ENCODE measurements at regions not wholly inside any gene's neighbourhood (a gene's known extent, or its start where the extent isn't known, plus 50 kb on each side); places are given as distances from the start of the nearest gene placed in this dataset.

DNA sequence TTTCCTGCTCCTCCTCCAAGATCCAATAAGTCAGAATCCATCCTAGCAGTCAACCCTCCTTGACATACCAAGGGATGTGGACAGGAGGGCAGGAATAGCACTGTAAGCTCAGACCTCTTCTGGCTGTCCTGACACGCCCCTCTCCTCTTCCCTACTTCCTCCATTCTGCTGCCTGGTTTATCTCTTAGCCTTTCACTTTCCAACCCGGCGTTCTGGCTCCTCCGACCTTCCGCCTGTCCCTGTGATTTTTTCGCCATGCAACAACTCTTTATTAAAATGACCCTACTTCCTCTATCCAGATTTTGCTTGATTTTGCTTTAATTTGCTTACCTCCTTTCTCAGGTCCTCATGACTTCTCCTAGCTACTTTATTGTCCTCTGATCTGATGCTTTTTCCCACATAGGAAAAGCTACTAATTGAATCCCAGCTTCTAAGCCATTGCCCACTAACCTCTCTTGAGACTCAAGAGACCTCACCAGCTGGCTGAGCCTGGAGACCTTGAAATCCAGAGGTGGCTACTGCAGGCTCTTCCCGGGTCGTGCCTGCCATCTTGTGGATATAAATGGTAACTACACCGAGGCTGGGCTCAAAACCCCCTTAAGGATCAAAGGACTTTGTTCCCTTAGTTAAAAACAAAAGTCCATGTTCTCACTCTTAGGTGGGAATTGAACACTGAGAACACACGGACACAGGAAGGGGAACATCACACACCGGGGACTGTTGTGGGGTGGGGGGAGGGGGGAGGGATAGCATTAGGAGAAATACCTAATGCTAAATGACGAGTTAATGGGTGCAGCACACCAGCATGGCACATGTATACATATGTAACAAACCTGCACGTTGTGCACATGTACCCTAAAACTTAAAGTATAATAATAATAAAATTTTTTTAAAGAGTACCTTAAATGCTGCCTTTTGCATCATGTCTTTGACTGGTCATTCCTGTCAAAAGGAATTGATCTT, 139.4 kb downstream of the AKAIN1 start:
- Histone ChIP-seq H3K36me3 (ENCODE audit: control insufficient read depth, insufficient read depth, low read length) (no peaks in the 10 kb centered on the region), H3K9ac (ENCODE audit: low read depth, low read length) (no peak overlapping the region)

DNA sequence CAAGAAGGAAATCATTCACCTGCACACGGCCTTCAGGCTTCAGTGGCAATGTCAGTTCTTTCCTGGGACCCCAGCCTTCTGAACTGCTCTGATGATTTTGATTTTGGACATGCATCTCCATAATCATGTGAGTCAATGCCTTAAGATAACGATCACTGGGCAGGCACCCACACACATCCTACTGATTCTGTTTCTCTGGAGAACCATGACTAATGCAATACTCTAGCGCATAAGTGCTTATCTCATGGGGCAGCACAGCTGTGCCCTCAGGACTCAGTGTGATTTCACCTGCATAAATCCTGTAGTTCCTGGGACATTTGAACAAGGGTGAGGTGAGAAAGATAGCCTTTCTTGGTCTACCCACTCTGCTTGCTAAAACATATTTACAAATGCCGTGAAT, 144.6 kb downstream of the AKAIN1 start:
- H3K9me3 ChIP-seq (ENCODE audit: control insufficient read depth, insufficient read depth, low read length) = no peaks in the 10 kb centered on the region
- H3K9ac ChIP-seq (ENCODE audit: low read depth, low read length) = no peak overlapping the region
- H3K27me3 ChIP-seq (ENCODE audit: control insufficient read depth, insufficient read depth, low read length) = no peaks in the 10 kb centered on the region
- no peaks in the 10 kb centered on the region for H3K36me3 ChIP-seq (ENCODE audit: control insufficient read depth, insufficient read depth, low read length)
- H3K4me3 ChIP-seq (ENCODE audit: low read depth, low read length) = no peak overlapping the region
- H3K4me1 ChIP-seq (ENCODE audit: control insufficient read depth, insufficient read depth, low read length) = no peaks in the 10 kb centered on the region

More for the DNA sequence above, 139.4 kb downstream of the AKAIN1 start:
- no peak overlapping the region for H3K4me3 ChIP-seq (ENCODE audit: low read depth, low read length)
- H3K9me3 ChIP-seq (ENCODE audit: control insufficient read depth, insufficient read depth, low read length) = no peaks in the 10 kb centered on the region
- no peaks in the 10 kb centered on the region for H3K27me3 ChIP-seq (ENCODE audit: control insufficient read depth, insufficient read depth, low read length)
- no peaks in the 10 kb centered on the region for H3K4me1 ChIP-seq (ENCODE audit: control insufficient read depth, insufficient read depth, low read length)

GRCh38 chr18:5051207-5051606, 145.8 kb downstream of the AKAIN1 start:
- no peak overlapping the region for H3K9ac ChIP-seq (ENCODE audit: low read depth, low read length)
- H3K27me3 ChIP-seq (ENCODE audit: control insufficient read depth, insufficient read depth, low read length) = no peaks in the 10 kb centered on the region
- no peaks in the 10 kb centered on the region for H3K4me1 ChIP-seq (ENCODE audit: control insufficient read depth, insufficient read depth, low read length)
- H3K9me3 ChIP-seq (ENCODE audit: control insufficient read depth, insufficient read depth, low read length) = no peaks in the 10 kb centered on the region
- no peaks in the 10 kb centered on the region for H3K36me3 ChIP-seq (ENCODE audit: control insufficient read depth, insufficient read depth, low read length)
- H3K4me3 ChIP-seq (ENCODE audit: low read depth, low read length) = no peak overlapping the region

- no peak overlapping the region for H3K9ac ChIP-seq (ENCODE audit: low read depth, low read length)
- no peaks in the 10 kb centered on the region for H3K27me3 ChIP-seq (ENCODE audit: control insufficient read depth, insufficient read depth, low read length)
- H3K9me3 ChIP-seq (ENCODE audit: control insufficient read depth, insufficient read depth, low read length) = no peaks in the 10 kb centered on the region
- no peak overlapping the region for H3K4me3 ChIP-seq (ENCODE audit: low read depth, low read length)
- H3K4me1 ChIP-seq (ENCODE audit: control insufficient read depth, insufficient read depth, low read length) = no peaks in the 10 kb centered on the region
- no peaks in the 10 kb centered on the region for H3K36me3 ChIP-seq (ENCODE audit: control insufficient read depth, insufficient read depth, low read length)
Observed at GRCh38 chr18:5049124-5049523, 147.9 kb downstream of the AKAIN1 start.

DNA sequence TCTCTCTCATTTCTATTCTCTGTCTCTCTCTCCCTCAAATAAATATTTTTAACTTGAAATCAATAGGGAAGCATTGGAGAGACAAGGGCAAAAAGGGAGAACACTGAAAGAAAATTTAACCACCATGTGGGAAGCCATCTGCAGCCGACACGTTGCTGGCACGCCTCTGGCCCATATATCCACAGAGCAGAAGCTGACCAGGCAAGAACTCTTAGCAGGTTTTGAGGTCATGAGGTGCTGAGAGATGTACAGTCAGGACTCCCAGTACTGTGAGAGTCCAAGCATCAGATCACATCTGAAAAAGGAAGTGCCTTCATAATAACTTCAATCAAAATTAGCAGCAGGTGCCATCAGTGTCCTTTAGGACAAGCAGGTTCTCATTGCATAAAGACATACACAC, 156.6 kb downstream of the AKAIN1 start:
- no peak overlapping the region for H3K9ac ChIP-seq (ENCODE audit: low read depth, low read length)
- H3K4me1 ChIP-seq (ENCODE audit: control insufficient read depth, insufficient read depth, low read length) = peaks cover 7% of the 10 kb centered on the region
- no peak overlapping the region for H3K4me3 ChIP-seq (ENCODE audit: low read depth, low read length)

DNA sequence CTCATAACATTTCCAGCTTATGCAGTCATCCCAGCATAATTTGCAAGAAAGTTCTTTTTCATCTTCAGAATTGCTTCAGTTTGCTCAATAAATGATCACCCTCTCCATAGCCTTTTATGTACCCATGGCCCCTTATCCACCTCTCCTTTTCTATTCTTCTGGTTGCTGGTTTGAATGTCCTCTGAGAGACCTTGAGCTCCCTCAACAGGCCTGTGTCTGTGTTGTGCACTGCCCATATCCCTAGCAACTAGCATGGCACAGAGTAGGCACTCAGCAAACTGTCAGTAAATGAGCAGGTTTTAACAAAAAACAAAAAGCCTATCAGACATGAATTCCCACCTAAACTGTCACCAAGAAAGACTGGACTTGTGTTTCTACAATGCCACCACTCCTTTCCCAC, 160.5 kb downstream of the AKAIN1 start:
- Histone ChIP-seq H3K36me3 (ENCODE audit: control insufficient read depth, insufficient read depth, low read length) (no peaks in the 10 kb centered on the region), H3K27me3 (ENCODE audit: control insufficient read depth, insufficient read depth, low read length) (peaks cover 29% of the 10 kb centered on the region), H3K9ac (ENCODE audit: low read depth, low read length) (no peak overlapping the region), H3K4me1 (ENCODE audit: control insufficient read depth, insufficient read depth, low read length) (peaks cover 7% of the 10 kb centered on the region), H3K4me3 (ENCODE audit: low read depth, low read length) (no peak overlapping the region), H3K9me3 (ENCODE audit: control insufficient read depth, insufficient read depth, low read length) (no peaks in the 10 kb centered on the region)

More for the DNA sequence above, 156.6 kb downstream of the AKAIN1 start:
- Histone ChIP-seq H3K36me3 (ENCODE audit: control insufficient read depth, insufficient read depth, low read length) (no peaks in the 10 kb centered on the region), H3K27me3 (ENCODE audit: control insufficient read depth, insufficient read depth, low read length) (peaks cover 29% of the 10 kb centered on the region), H3K9me3 (ENCODE audit: control insufficient read depth, insufficient read depth, low read length) (no peaks in the 10 kb centered on the region)

GRCh38 chr18:5031216-5031615, 165.8 kb downstream of the AKAIN1 start:
- H3K4me3 ChIP-seq (ENCODE audit: low read depth, low read length) = no peak overlapping the region
- H3K9ac ChIP-seq (ENCODE audit: low read depth, low read length) = no peak overlapping the region
- no peaks in the 10 kb centered on the region for H3K4me1 ChIP-seq (ENCODE audit: control insufficient read depth, insufficient read depth, low read length)
- no peaks in the 10 kb centered on the region for H3K27me3 ChIP-seq (ENCODE audit: control insufficient read depth, insufficient read depth, low read length)
- H3K9me3 ChIP-seq (ENCODE audit: control insufficient read depth, insufficient read depth, low read length) = no peaks in the 10 kb centered on the region
- no peaks in the 10 kb centered on the region for H3K36me3 ChIP-seq (ENCODE audit: control insufficient read depth, insufficient read depth, low read length)

DNA sequence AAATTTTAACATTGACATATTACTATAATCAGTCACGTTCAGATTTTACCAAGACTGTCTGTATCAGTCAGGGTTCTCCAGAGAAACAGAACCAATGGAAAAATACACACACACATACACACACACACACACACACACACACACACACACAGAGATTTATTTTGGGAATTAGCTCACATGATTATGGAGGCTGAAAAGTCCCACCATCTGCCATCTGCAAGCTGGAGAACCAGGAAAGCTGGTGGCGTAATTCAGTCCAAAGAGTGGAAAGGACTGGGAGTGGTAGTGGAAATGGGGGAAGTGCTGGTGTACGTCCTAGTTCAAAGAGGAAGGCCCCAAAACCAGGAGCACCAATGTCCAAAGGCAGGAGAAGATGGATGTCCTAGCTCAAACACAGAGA, 166.4 kb downstream of the AKAIN1 start:
- Histone ChIP-seq H3K9me3 (ENCODE audit: control insufficient read depth, insufficient read depth, low read length) (no peaks in the 10 kb centered on the region), H3K27me3 (ENCODE audit: control insufficient read depth, insufficient read depth, low read length) (no peaks in the 10 kb centered on the region), H3K4me1 (ENCODE audit: control insufficient read depth, insufficient read depth, low read length) (no peaks in the 10 kb centered on the region), H3K9ac (ENCODE audit: low read depth, low read length) (no peak overlapping the region), H3K36me3 (ENCODE audit: control insufficient read depth, insufficient read depth, low read length) (no peaks in the 10 kb centered on the region), H3K4me3 (ENCODE audit: low read depth, low read length) (no peak overlapping the region)

DNA sequence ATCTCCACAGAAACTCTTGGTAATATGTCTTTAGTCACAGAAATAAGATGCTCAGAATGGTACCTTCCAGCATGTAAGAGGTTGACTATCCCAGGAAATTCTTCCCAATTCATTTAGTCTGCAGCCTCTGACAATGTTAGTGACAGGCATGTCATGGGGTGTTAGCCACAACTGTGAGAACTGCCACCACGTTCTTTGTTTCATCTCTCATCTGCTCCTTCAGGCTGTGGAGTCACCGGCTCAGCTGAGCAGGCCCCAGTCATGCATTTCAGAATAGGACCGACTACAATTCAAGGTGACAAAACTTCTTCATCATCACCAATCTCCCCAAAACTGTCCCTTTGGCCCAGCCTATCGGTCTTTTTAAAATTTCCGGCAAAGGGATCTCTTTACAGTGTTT, 167.5 kb downstream of the AKAIN1 start:
- no peaks in the 10 kb centered on the region for H3K4me1 ChIP-seq (ENCODE audit: control insufficient read depth, insufficient read depth, low read length)
- no peaks in the 10 kb centered on the region for H3K9me3 ChIP-seq (ENCODE audit: control insufficient read depth, insufficient read depth, low read length)
- no peaks in the 10 kb centered on the region for H3K27me3 ChIP-seq (ENCODE audit: control insufficient read depth, insufficient read depth, low read length)
- H3K36me3 ChIP-seq (ENCODE audit: control insufficient read depth, insufficient read depth, low read length) = no peaks in the 10 kb centered on the region
- H3K9ac ChIP-seq (ENCODE audit: low read depth, low read length) = no peak overlapping the region
- H3K4me3 ChIP-seq (ENCODE audit: low read depth, low read length) = no peak overlapping the region

GRCh38 chr18:5024741-5025140, 172.3 kb downstream of the AKAIN1 start:
- H3K36me3 ChIP-seq (ENCODE audit: control insufficient read depth, insufficient read depth, low read length) = no peaks in the 10 kb centered on the region
- no peaks in the 10 kb centered on the region for H3K9me3 ChIP-seq (ENCODE audit: control insufficient read depth, insufficient read depth, low read length)
- no peak overlapping the region for H3K9ac ChIP-seq (ENCODE audit: low read depth, low read length)
- no peaks in the 10 kb centered on the region for H3K27me3 ChIP-seq (ENCODE audit: control insufficient read depth, insufficient read depth, low read length)
- no peak overlapping the region for H3K4me3 ChIP-seq (ENCODE audit: low read depth, low read length)
- no peaks in the 10 kb centered on the region for H3K4me1 ChIP-seq (ENCODE audit: control insufficient read depth, insufficient read depth, low read length)

- no peaks in the 10 kb centered on the region for H3K36me3 ChIP-seq (ENCODE audit: control insufficient read depth, insufficient read depth, low read length)
- no peaks in the 10 kb centered on the region for H3K4me1 ChIP-seq (ENCODE audit: control insufficient read depth, insufficient read depth, low read length)
- no peaks in the 10 kb centered on the region for H3K27me3 ChIP-seq (ENCODE audit: control insufficient read depth, insufficient read depth, low read length)
- no peak overlapping the region for H3K9ac ChIP-seq (ENCODE audit: low read depth, low read length)
- no peaks in the 10 kb centered on the region for H3K9me3 ChIP-seq (ENCODE audit: control insufficient read depth, insufficient read depth, low read length)
- H3K4me3 ChIP-seq (ENCODE audit: low read depth, low read length) = no peak overlapping the region
Observed at GRCh38 chr18:5021558-5021957, 175.5 kb downstream of the AKAIN1 start.

DNA sequence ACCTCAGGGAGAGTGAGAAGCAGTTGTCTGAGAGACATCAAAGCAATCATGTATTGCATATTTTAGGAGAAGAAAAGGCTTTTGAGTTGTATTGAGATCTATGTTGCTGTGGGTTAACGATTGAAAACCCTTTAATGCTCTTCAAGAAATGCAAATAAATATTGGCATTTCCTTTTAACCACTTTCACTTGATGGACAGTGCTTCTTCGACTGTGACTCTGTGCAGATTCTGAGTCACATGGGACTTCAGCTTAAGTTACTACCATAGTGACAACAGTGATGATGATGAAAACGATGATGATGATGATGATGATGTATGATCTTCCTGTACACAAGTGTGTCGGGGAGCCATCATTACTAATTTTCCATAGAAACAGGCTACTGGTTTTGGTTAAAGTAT, 181.8 kb downstream of the AKAIN1 start:
- Histone ChIP-seq H3K27me3 (ENCODE audit: control insufficient read depth, insufficient read depth, low read length) (no peaks in the 10 kb centered on the region), H3K9me3 (ENCODE audit: control insufficient read depth, insufficient read depth, low read length) (no peaks in the 10 kb centered on the region), H3K36me3 (ENCODE audit: control insufficient read depth, insufficient read depth, low read length) (no peaks in the 10 kb centered on the region), H3K4me1 (ENCODE audit: control insufficient read depth, insufficient read depth, low read length) (no peaks in the 10 kb centered on the region), H3K9ac (ENCODE audit: low read depth, low read length) (no peak overlapping the region), H3K4me3 (ENCODE audit: low read depth, low read length) (no peak overlapping the region)
